Stimulated activated naive B cell treated with anti-CD40 and anti-IgM and Interleukin-4, amounts not matched to agents 10 μg/mL and 1 μg/mL and 100 μg/mL, for 72 hours (primary cell): ENCODE measurements at regions not wholly inside any gene's neighbourhood (a gene's known extent, or its start where the extent isn't known, plus 50 kb on each side); places are given as distances from the start of the nearest gene placed in this dataset.

Experiments used
- ATAC-seq, 2 donors: fragments of 150-1000 bp; cut with Tn5 transposase; replicated peaks; 2 replicates each; pipeline ENCODE4 v1.10.0; 2021; ENCODE audit warnings: moderate library complexity in 1 of 2
- DNase-seq: peaks from one replicate; pipeline ENCODE4 v3.0.0; 2021
- H3K27ac Mint-ChIP-seq: one replicate; pipeline ENCODE4 v1.8.0; 2022; ENCODE audit warnings: mild to moderate bottlenecking, mixed read lengths
- H3K27me3 Mint-ChIP-seq, 2 donors: one replicate each; pipeline ENCODE4 v1.8.0; 2022; ENCODE audit warnings: mixed read lengths in 2 of 2
- H3K36me3 Mint-ChIP-seq, 2 donors: one replicate each; pipeline ENCODE4 v1.8.0; 2022; ENCODE audit warnings: mixed read lengths in 2 of 2, mild to moderate bottlenecking in 1 of 2
- H3K4me1 Mint-ChIP-seq, 2 donors: one replicate each; pipeline ENCODE4 v1.8.0; 2022; ENCODE audit warnings: mixed read lengths in 2 of 2, mild to moderate bottlenecking in 1 of 2
- H3K4me3 Mint-ChIP-seq, 2 donors: one replicate each; pipeline ENCODE4 v1.8.0; 2022; ENCODE audit warnings: mild to moderate bottlenecking in 2 of 2, mixed read lengths in 2 of 2, moderate library complexity in 1 of 2
- H3K9me3 Mint-ChIP-seq, 2 donors: one replicate each; pipeline ENCODE4 v1.8.0; 2022; ENCODE audit warnings: mixed read lengths in 2 of 2, mild to moderate bottlenecking in 1 of 2

DNA sequence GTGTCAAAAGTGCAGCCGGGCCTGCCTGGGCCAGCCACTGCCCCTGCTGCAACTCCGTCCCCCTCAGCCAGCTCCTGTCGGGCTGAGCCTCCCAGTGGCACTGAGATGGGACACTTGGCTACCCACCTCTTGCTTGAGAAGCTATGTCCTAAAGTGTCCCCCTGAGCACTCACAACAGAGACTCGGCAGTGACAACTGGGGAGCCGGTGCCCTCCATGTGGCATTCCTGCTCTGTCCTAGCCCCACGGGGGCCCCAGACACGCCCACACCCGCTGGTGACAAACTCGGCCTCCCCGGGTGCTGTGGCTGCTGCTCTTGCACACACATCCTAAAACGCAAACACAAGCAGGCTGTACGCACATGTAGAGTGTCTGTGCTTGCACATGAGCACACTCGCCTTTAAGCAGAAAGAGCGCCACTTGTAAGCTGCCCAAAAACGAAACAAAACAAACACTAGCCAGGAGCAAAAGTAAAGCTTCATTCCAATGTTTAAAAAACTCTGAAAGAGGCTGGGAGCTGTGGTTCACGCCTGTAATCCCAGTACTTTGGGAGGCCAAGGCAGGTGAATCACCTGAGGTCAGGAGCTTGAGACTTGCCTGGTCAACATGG lies 253.9 kb downstream of the RBFOX3 start:
- no peak overlapping the region for H3K4me3 Mint-ChIP-seq
- H3K36me3 Mint-ChIP-seq, result peaks cover 0 to 2% of the 10 kb centered on the region in 2 donors
- no peak for DNase-seq
- no peak for ATAC-seq
- H3K4me1 Mint-ChIP-seq, result peaks cover 0 to 2% of the 10 kb centered on the region in 2 donors
- H3K27me3 Mint-ChIP-seq, result peaks cover 28 to 40% of the 10 kb centered on the region in 2 donors
- H3K9me3 Mint-ChIP-seq, result peaks cover 5% of the 10 kb centered on the region in 2 donors
- H3K27ac Mint-ChIP-seq, result no peak overlapping the region

DNA sequence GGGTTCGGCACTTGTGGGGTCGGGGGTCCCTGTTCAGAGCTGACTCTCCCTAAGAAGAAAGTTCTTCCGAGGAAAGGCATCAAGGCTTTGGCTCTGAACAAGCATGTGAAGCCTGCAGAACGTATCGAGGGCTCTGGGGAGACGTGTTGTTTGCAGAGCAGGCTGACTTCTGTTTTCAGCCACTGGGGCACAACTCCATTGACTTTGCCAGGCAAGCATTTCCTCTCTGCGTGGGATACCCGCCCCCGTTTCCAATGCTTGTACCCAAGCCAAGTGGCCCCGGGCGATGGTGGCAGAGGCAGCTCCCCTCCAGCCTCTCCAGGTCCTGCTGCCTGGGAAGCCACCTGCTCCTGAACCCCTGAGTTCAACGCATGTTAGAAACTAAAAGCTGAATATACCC lies 255.7 kb downstream of the RBFOX3 start:
- Mint-ChIP-seq H3K27me3 (peaks cover 33 to 43% of the 10 kb centered on the region in 2 donors), H3K4me1 (peaks cover 0 to 2% of the 10 kb centered on the region in 2 donors), H3K4me3 (no peak overlapping the region), H3K27ac (no peak overlapping the region), H3K36me3 (peaks cover 2 to 3% of the 10 kb centered on the region in 2 donors), H3K9me3 (peaks cover 5 to 11% of the 10 kb centered on the region in 2 donors)
- no peak for DNase-seq
- no peak for ATAC-seq

DNA sequence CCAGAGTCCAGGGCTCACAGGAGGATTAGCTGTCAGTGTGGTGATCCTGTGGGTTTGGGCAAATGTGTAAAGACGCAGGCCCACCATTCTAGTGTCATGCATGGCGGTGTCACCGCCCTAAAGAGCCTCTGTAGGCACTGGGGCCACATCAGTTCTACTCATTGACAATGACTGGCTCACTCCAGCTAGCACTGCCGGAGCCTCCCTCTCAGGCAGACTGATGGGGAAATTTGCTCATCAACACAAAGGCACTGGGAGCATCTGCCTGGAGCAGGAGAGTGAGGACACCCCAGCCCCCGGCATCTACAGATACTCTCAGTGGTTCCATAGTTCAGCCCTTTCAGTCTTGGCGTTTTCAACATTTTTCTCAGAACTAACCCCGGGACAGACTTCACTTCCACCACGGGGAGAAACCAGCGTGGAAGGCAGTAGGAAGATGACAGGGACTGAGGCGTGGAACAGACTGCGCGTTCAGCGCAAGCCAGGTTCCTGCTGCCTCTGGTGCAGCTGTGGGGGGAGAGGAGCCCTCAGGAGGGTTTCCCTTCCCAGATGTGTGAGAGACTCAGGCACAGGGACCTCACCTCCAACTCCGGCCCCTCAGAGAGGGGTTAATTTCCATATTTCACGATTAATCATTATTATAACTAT lies 256.6 kb downstream of the RBFOX3 start:
- Mint-ChIP-seq H3K4me3 (no peak overlapping the region), H3K27ac (no peak overlapping the region), H3K27me3 (peaks cover 35 to 44% of the 10 kb centered on the region in 2 donors), H3K4me1 (peaks cover 0 to under 1% of the 10 kb centered on the region in 2 donors), H3K36me3 (peaks cover 2 to 3% of the 10 kb centered on the region in 2 donors), H3K9me3 (peaks cover 5 to 11% of the 10 kb centered on the region in 2 donors)
- ATAC-seq (no peak), DNase-seq (no peak)

DNA sequence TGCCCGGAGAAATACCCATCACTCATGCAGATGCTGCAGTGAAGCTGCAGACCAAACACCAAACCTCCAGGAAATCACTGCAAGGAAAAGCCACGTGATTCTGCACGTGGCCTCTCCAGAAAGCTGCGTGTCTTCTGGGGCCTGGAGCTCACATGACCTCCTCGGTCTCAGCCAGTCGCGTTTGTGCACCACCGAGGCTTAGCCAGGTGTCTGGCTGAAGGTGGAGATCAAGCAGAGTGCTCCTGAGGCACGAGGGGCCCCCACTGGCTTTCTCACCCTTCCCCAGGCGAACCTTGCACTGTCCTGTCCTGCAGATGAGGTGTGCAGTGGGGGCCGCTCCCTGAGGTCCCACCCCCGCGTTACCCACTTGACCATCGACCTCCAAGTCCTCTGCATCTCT lies 257.3 kb downstream of the RBFOX3 start:
- no peak for ATAC-seq
- Mint-ChIP-seq H3K4me1 (no peaks in the 10 kb centered on the region), H3K36me3 (peaks cover 2 to 3% of the 10 kb centered on the region in 2 donors), H3K27me3 (peaks cover 41 to 44% of the 10 kb centered on the region in 2 donors), H3K9me3 (peaks cover 5 to 11% of the 10 kb centered on the region in 2 donors), H3K4me3 (no peak overlapping the region), H3K27ac (no peak overlapping the region)
- DNase-seq, result no peak

DNA sequence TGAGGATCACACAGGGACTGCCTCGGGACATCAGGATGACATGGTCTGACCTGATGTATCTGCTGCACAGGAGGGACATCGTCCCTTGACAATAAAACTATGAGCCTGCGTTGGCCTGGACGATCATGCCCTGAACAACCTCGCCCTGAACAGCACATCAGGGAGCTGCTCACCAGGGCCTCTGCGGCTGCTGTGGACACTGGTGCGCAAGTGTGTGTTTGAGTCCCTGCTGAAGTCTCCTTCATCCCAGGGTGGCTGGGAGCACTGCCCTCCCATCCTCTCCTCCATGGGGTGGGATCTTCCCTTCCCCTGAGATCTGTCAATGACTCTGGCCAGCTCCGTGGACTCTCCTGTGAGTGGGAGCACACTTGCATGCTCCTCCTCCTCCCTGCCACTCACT lies 257.8 kb downstream of the RBFOX3 start:
- Mint-ChIP-seq H3K9me3 (peaks cover 5 to 11% of the 10 kb centered on the region in 2 donors), H3K27ac (no peak overlapping the region), H3K36me3 (peaks cover 2 to 3% of the 10 kb centered on the region in 2 donors), H3K4me3 (no peak overlapping the region), H3K4me1 (no peaks in the 10 kb centered on the region), H3K27me3 (peaks cover 40 to 44% of the 10 kb centered on the region in 2 donors)
- DNase-seq (no peak), ATAC-seq (no peak)

DNA sequence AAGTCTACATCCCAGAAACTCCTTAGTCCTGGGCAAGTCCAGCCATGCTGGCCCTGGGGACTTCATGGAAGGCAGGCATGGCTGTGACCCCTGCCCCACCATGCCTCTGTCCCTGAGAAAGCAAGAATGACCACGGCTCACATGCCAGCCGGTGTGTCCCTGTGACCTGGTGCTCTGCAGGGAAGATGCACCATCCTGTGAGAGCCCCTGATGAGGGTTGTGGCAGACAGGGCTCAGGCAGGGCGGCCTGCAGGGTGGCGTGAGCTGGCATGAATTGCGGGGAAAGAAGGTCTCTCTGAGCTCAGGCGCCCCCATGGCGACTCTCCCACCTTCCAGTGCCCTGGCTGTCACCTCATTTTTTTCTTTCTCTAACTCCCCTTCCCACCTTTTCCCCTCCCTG lies 260.3 kb downstream of the RBFOX3 start:
- H3K36me3 Mint-ChIP-seq, result peaks cover 2 to 3% of the 10 kb centered on the region in 2 donors
- peaks cover 41 to 47% of the 10 kb centered on the region in 2 donors for H3K27me3 Mint-ChIP-seq
- no peak overlapping the region for H3K4me3 Mint-ChIP-seq
- H3K27ac Mint-ChIP-seq, result no peak overlapping the region
- ATAC-seq (no peak), DNase-seq (no peak)
- peaks cover 6 to 13% of the 10 kb centered on the region in 2 donors for H3K9me3 Mint-ChIP-seq
- peaks cover 0 to 2% of the 10 kb centered on the region in 2 donors for H3K4me1 Mint-ChIP-seq

DNA sequence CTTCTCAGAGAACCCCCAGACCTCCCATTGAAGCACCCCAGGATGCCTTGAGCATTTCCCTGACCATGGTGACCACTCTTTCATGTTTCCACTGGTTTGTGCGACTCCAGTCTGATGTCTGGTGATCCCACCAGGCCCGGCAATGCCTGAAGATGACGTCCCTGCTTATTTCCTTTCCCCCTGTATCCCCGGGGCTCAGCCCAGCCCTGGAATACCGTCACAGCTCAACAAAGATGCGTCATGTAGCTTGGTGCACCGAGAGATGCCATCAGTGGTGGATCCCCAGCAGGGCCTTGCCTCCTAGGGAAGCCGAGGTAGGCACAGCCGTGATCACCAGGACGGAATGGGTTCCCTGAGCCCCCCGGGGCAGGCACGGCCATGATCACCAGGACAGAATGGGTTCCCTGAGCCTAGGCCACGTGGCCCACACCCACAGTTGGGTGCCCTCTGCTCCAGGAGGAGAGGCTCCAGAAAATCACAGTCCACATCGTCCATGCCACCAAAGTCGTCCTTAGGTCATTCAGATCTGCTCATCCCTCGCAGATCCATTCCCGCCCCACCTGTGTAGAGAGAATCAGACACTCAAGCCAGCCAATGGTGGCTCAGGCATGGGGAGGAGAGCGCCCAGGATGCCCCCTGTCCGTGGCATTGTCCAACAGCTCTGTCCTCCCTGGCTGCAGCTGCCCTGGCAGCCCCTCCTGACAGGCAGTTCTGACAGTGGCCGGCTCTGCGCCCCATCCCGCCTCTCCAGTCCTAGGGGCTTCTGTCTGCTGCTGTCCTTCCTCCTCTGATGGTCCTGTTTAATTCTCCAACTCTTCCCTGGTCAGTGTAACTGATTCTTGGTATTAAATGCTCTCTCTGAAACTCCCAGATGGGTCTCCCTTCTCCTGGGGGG lies 261.1 kb downstream of the RBFOX3 start:
- H3K9me3 Mint-ChIP-seq, result peaks cover 12 to 21% of the 10 kb centered on the region in 2 donors
- H3K36me3 Mint-ChIP-seq, result peaks cover 5 to 8% of the 10 kb centered on the region in 2 donors
- no peak for DNase-seq
- ATAC-seq, result no peak
- H3K27me3 Mint-ChIP-seq, result peaks cover 41 to 45% of the 10 kb centered on the region in 2 donors
- H3K4me3 Mint-ChIP-seq, result no peak overlapping the region
- H3K27ac Mint-ChIP-seq, result no peak overlapping the region
- H3K4me1 Mint-ChIP-seq, result peaks cover 0 to 2% of the 10 kb centered on the region in 2 donors

DNA sequence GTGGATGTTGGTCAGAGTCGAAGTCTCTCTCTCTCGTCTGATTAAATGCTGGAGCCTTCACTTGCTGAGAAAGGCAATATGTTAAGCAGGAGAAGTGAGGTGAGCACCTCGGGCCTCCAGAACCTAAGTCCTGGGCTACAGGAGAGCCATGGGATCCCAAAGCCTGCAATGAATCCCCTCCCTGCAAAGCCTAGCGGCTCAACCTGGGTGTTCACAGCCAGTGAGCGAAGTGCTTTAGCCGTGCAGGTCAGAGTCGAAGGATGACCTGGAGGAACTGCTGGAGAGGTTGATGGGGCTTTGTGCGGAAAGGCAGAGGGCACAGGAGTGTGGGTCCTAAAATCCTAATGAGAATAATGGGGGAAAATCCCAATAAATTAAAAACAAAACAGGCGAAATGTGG lies 267.8 kb downstream of the ENGASE start:
- ATAC-seq (no peak), DNase-seq (no peak)
- H3K27ac Mint-ChIP-seq, result no peak overlapping the region
- no peak overlapping the region for H3K4me3 Mint-ChIP-seq
- H3K4me1 Mint-ChIP-seq, result peaks cover 27 to 47% of the 10 kb centered on the region in 2 donors
- H3K9me3 Mint-ChIP-seq, result peaks cover 7 to 12% of the 10 kb centered on the region in 2 donors
- peaks cover 4 to 7% of the 10 kb centered on the region in 2 donors for H3K36me3 Mint-ChIP-seq
- H3K27me3 Mint-ChIP-seq, result peaks cover 3 to 6% of the 10 kb centered on the region in 2 donors

DNA sequence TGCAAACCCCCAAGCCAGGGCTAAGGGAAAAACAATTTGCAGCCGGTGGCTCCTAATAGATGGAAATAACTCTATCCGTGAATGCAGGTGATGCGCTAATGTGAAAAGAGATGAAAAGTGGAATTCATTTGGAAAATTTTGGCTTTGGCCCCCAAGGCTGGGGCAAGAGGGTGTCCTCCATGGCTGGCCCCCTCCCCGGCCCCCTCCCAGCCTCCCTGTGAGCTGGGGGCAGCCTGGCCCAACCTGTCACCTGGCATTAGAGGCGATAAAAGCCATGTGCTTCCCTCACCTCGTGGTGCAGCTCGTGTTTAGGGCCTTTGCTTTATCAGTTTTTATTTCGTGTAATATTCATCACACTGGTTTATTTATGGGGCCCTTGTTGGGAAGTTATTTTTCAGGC lies 267.2 kb downstream of the ENGASE start:
- DNase-seq (no peak), ATAC-seq (no peak)
- Mint-ChIP-seq H3K9me3 (peaks cover 7 to 12% of the 10 kb centered on the region in 2 donors), H3K4me3 (no peak overlapping the region), H3K36me3 (peaks cover 4 to 7% of the 10 kb centered on the region in 2 donors), H3K27ac (peak overlapping the region; percentile 2), H3K27me3 (peaks cover 0 to 4% of the 10 kb centered on the region in 2 donors), H3K4me1 (peaks cover 27 to 47% of the 10 kb centered on the region in 2 donors)

DNA sequence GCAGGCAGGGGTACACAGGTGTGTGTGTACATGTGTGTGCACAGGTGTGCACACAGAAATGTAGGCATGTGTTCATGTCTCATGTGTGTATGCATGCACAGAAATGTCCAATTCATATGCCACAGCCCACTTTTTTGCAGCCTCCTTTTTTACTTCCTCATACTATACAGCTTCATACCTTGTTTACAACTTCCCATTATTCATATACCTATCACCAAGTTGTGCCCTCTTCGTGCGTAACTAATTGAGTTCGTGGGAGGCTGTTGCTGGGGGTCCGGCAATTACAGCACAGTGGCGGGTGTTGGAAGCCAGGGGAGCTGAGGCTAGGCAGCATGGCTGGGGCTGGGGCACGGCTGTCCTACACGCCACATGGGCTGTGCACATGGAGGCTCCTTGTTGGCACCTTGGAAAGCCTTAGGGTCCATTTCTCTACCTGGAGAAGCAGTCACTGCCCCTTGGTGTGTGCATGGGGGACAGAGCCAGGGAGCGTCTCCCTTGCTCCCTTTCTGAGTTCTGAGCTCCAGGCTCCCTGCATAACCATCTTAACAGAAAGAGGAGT lies 266.7 kb downstream of the ENGASE start:
- peaks cover 4 to 7% of the 10 kb centered on the region in 2 donors for H3K36me3 Mint-ChIP-seq
- peaks cover 27 to 47% of the 10 kb centered on the region in 2 donors for H3K4me1 Mint-ChIP-seq
- H3K27me3 Mint-ChIP-seq, result peaks cover 0 to 4% of the 10 kb centered on the region in 2 donors
- H3K9me3 Mint-ChIP-seq, result peaks cover 7 to 12% of the 10 kb centered on the region in 2 donors
- H3K27ac Mint-ChIP-seq, result peak overlapping the region; percentile 38
- peak overlapping the region; percentile 14 to 36 for H3K4me3 Mint-ChIP-seq
- DNase-seq, result no peak
- ATAC-seq, result peak; percentile 56 to 60

DNA sequence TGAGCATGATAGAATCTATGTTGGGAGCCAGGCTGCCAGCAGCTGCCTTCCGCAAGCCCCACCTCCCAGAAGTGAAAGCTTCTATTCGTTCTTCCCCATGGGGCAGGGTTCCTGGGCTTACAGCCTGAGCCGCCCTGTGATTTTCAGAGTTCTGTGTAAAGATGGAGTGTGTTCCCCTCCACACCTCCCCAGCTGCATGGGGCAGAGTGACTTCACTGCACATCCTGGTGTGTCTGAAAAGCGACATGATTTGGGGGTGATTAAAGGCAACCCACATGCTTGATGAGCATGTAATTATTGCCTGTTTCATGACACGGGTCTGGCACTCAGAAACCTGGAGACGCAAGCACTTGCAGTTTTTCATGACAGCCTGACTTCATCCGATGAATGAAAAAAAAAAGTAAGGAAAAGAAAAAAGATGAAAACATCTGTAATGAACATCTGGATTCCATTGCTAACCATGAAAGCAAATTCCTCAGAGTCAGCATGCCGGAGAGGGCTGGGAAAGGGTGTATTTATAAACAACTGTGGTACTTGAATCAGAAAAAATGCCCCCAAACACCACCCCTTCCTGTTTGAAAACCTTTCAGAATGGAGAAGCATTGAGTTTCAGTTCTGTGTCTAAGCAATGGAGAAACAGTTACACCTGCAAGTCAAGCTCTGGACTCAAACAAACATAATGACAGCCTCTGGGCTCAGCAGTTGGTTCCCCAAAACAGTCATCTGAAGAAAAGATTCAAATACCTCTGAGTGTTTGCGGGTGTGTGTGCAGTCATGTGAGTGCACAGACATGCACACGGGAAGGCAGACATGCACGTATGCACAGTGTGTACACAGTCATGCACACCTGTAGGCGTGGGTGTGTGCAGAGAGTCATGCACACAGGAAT lies 266.0 kb downstream of the ENGASE start:
- Mint-ChIP-seq H3K36me3 (peaks cover 4 to 7% of the 10 kb centered on the region in 2 donors), H3K27me3 (peaks cover 5 to 9% of the 10 kb centered on the region in 2 donors), H3K4me3 (peak overlapping the region; percentile 77 to 79), H3K4me1 (peaks cover 28 to 47% of the 10 kb centered on the region in 2 donors), H3K27ac (peak overlapping the region; percentile 89), H3K9me3 (peaks cover 7 to 11% of the 10 kb centered on the region in 2 donors)
- peak; percentile 80 for DNase-seq
- ATAC-seq, result peak; percentile 93 to 94

DNA sequence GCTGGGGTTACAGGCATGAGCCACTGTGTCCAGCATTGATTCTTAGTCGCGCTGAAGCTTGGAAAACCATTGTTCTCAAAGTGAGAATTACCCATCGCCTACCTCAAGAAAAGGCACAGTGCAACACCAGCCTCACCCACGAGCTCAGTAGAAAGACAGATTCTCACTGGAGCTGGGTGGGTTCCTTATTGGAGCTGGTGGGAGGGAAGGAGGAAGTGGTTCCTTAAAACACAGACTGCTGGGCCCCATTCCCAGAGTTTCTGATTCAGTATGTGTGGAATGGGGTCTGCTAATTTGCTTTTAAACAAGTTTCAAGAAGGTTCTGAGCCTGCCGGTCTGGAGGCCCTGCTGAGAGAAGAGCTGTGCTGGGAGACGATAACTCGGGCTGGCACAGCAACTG lies 264.7 kb downstream of the ENGASE start:
- peaks cover 8 to 11% of the 10 kb centered on the region in 2 donors for H3K27me3 Mint-ChIP-seq
- ATAC-seq (no peak), DNase-seq (no peak)
- peaks cover 29 to 47% of the 10 kb centered on the region in 2 donors for H3K4me1 Mint-ChIP-seq
- H3K27ac Mint-ChIP-seq, result no peak overlapping the region
- H3K9me3 Mint-ChIP-seq, result no peaks in the 10 kb centered on the region
- no peaks in the 10 kb centered on the region for H3K36me3 Mint-ChIP-seq
- H3K4me3 Mint-ChIP-seq, result no peak overlapping the region

DNA sequence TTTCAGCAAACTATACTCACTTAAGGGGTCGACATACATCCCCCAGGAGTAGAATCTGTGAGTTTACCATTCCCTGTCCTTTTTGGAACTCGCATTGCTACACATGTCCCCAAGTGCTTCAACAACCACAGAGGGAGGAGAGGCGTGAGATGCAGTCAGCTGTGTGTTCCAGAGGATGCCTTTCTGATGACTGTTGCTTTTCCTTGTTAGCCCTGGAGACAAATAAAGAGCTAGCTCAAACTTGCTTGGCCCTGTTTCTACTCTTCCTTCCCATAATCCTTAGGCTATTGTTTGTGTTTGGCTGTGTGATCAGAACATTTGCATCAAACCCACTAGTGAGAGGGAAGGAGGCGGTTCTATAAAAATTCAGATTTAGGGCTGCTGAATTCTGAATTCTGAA lies 264.0 kb downstream of the ENGASE start:
- Mint-ChIP-seq H3K4me3 (no peak overlapping the region), H3K27ac (peak overlapping the region; percentile 68), H3K9me3 (no peaks in the 10 kb centered on the region), H3K36me3 (no peaks in the 10 kb centered on the region), H3K4me1 (peaks cover 29 to 47% of the 10 kb centered on the region in 2 donors), H3K27me3 (peaks cover 15 to 18% of the 10 kb centered on the region in 2 donors)
- no peak for ATAC-seq
- DNase-seq, result no peak
